ENCODE measurements at regions not wholly inside any gene's neighbourhood (a gene's known extent, or its start where the extent isn't known, plus 50 kb on each side); places are given as distances from the start of the nearest gene placed in this dataset.

- DNase-seq (ENCODE audit: extremely low read depth in 1 of 2, low read depth in 1 of 2): no peak
Observed at GRCh38 chr10:47053081-47053798, 142.0 kb downstream of the PTPN20 start.

GRCh38 chr10:47054974-47055373 lies 143.7 kb downstream of the PTPN20 start:
- DNase-seq (ENCODE audit: extremely low read depth in 1 of 2, low read depth in 1 of 2): no peak

GRCh38 chr10:47055386-47056246 lies 144.4 kb downstream of the PTPN20 start:
- DNase-seq (ENCODE audit: extremely low read depth in 1 of 2, low read depth in 1 of 2): no peak

- DNase-seq (ENCODE audit: extremely low read depth in 1 of 2, low read depth in 1 of 2): no peak
Observed at GRCh38 chr10:47056247-47056510, 145.0 kb downstream of the PTPN20 start.

- DNase-seq (ENCODE audit: extremely low read depth in 1 of 2, low read depth in 1 of 2): no peak
Observed at GRCh38 chr10:47057471-47057870, 146.2 kb downstream of the PTPN20 start.

GRCh38 chr10:47058032-47058702 lies 146.9 kb downstream of the PTPN20 start:
- DNase-seq (ENCODE audit: extremely low read depth in 1 of 2, low read depth in 1 of 2): no peak

- DNase-seq (ENCODE audit: extremely low read depth in 1 of 2, low read depth in 1 of 2): no peak
Observed at GRCh38 chr10:47058961-47059391, 147.7 kb downstream of the PTPN20 start.

GRCh38 chr10:47059606-47060311 lies 148.5 kb downstream of the PTPN20 start:
- DNase-seq (ENCODE audit: extremely low read depth in 1 of 2, low read depth in 1 of 2): no peak

GRCh38 chr10:47060356-47060755 lies 149.1 kb downstream of the PTPN20 start:
- no peak for DNase-seq (ENCODE audit: extremely low read depth in 1 of 2, low read depth in 1 of 2)

GRCh38 chr10:47060993-47061500 lies 149.8 kb downstream of the PTPN20 start:
- no peak for DNase-seq (ENCODE audit: extremely low read depth in 1 of 2, low read depth in 1 of 2)

GRCh38 chr10:47061776-47062175 lies 150.5 kb downstream of the PTPN20 start:
- no peak for DNase-seq (ENCODE audit: extremely low read depth in 1 of 2, low read depth in 1 of 2)

GRCh38 chr10:47062441-47063200 lies 151.4 kb downstream of the PTPN20 start:
- DNase-seq (ENCODE audit: extremely low read depth in 1 of 2, low read depth in 1 of 2): no peak

- no peak for DNase-seq (ENCODE audit: extremely low read depth in 1 of 2, low read depth in 1 of 2)
Observed at GRCh38 chr10:47063858-47064257, 152.6 kb downstream of the PTPN20 start.

- no peak for DNase-seq (ENCODE audit: extremely low read depth in 1 of 2, low read depth in 1 of 2)
Observed at GRCh38 chr10:47065903-47066302, 154.7 kb downstream of the PTPN20 start.

- no peak for DNase-seq (ENCODE audit: extremely low read depth in 1 of 2, low read depth in 1 of 2)
Observed at GRCh38 chr10:47067949-47068940, 157.0 kb downstream of the PTPN20 start.

- DNase-seq (ENCODE audit: extremely low read depth in 1 of 2, low read depth in 1 of 2): no peak
Observed at GRCh38 chr10:47070541-47070940, 159.3 kb downstream of the PTPN20 start.

- DNase-seq (ENCODE audit: extremely low read depth in 1 of 2, low read depth in 1 of 2): no peak
Observed at GRCh38 chr10:47071891-47072290, 160.7 kb downstream of the PTPN20 start.

GRCh38 chr10:47073967-47074366 lies 162.7 kb downstream of the PTPN20 start:
- DNase-seq (ENCODE audit: extremely low read depth in 1 of 2, low read depth in 1 of 2): no peak

- no peak for DNase-seq (ENCODE audit: extremely low read depth in 1 of 2, low read depth in 1 of 2)
Observed at GRCh38 chr10:47076949-47077361, 165.7 kb downstream of the PTPN20 start.

All from stimulated activated CD8-positive, alpha-beta memory T cell treated with anti-CD3 and anti-CD28 coated beads, Interleukin-7, amount 100 ng/mL, for 48 hours (primary cell).